Vagina (tissue), 2 donors: ENCODE measurements at regions not wholly inside any gene's neighbourhood (a gene's known extent, or its start where the extent isn't known, plus 50 kb on each side); places are given as distances from the start of the nearest gene placed in this dataset.

Source experiments
- DNase-seq, 2 donors: peaks; one replicate each; pipeline ENCODE4 v3.0.0-alpha.2; 2017; ENCODE audit errors: extremely low spot score in 2 of 2
- H3K27ac ChIP-seq: fragments of 200-600 bp; sonication (generic); one replicate; pipeline ENCODE4 v1.5.1; 2019
- H3K27me3 ChIP-seq: fragments of 200-600 bp; sonication (generic); one replicate; pipeline ENCODE4 v1.5.1; 2019
- H3K36me3 ChIP-seq, 2 donors: fragments of 200-600 bp; sonication (generic); one replicate each; pipeline ENCODE4 v1.5.1; 2017 to 2019
- H3K4me1 ChIP-seq: fragments of 200-600 bp; sonication (generic); one replicate; pipeline ENCODE4 v1.5.1; 2019
- H3K4me3 ChIP-seq, 2 donors: fragments of 200-600 bp; sonication (generic); 1 replicate in 1 of 2; 2 replicates in 1 of 2; pipeline ENCODE4 v1.5.1; 2016 to 2019
- H3K9me3 ChIP-seq: fragments of 200-600 bp; sonication (generic); one replicate; pipeline ENCODE4 v1.5.1; 2019
- POLR2A ChIP-seq, 2 donors: fragments of 450-650 bp; IDR thresholded peaks; one replicate each; pipeline ENCODE4 v1.6.1; 2017; ENCODE audit warnings: antibody characterized with exemption in 2 of 2, mild to moderate bottlenecking in 2 of 2, moderate library complexity in 2 of 2
- POLR2AphosphoS5 ChIP-seq, 2 donors: sonication (generic); formaldehyde crosslinking; IDR thresholded peaks; one replicate each; pipeline ENCODE4 v1.9.0; 2017; ENCODE audit warnings: antibody characterized with exemption in 2 of 2, mild to moderate bottlenecking in 2 of 2, low read depth in 1 of 2; ENCODE audit not compliant: insufficient read depth in 1 of 2
- intact Hi-C: fragments of 100-400 bp; cut with DNase I; formaldehyde crosslinking; loops from one replicate; pipeline ENCODE4 v1.15.1; 2023
- TF ChIP-seq, protein P1 (sequence below), 3 experiments: fragments of 450-650 bp in 2 of 3; fragments of 200-600 bp in 1 of 3; sonication (generic) in 1 of 3; IDR thresholded peaks; one replicate each; pipeline ENCODE4 v1.5.1; 2017 to 2019; ENCODE audit warnings: antibody characterized with exemption in 3 of 3, mild to moderate bottlenecking in 2 of 3, moderate library complexity in 2 of 3

GRCh38 chr3:34024447-34025240, 226.2 kb downstream of the PDCD6IP start:
- Histone ChIP-seq H3K36me3 (no peaks in the 10 kb centered on the region), H3K9me3 (no peaks in the 10 kb centered on the region), H3K4me3 (no peak overlapping the region), H3K27ac (no peak overlapping the region), H3K4me1 (no peaks in the 10 kb centered on the region), H3K27me3 (no peaks in the 10 kb centered on the region)
- intact Hi-C loops, result no loop called here
- peak in 1 of 2 donors; percentile 75 for DNase-seq
- TF ChIP-seq, protein P1, sequence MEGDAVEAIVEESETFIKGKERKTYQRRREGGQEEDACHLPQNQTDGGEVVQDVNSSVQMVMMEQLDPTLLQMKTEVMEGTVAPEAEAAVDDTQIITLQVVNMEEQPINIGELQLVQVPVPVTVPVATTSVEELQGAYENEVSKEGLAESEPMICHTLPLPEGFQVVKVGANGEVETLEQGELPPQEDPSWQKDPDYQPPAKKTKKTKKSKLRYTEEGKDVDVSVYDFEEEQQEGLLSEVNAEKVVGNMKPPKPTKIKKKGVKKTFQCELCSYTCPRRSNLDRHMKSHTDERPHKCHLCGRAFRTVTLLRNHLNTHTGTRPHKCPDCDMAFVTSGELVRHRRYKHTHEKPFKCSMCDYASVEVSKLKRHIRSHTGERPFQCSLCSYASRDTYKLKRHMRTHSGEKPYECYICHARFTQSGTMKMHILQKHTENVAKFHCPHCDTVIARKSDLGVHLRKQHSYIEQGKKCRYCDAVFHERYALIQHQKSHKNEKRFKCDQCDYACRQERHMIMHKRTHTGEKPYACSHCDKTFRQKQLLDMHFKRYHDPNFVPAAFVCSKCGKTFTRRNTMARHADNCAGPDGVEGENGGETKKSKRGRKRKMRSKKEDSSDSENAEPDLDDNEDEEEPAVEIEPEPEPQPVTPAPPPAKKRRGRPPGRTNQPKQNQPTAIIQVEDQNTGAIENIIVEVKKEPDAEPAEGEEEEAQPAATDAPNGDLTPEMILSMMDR (IDR thresholded peaks at IDR 0.05), result no peak
- TF ChIP-seq POLR2AphosphoS5 (IDR thresholded peaks at IDR 0.05; ENCODE audit: insufficient read depth in 1 of 2, low read depth in 1 of 2) (no peak), POLR2A (IDR thresholded peaks at IDR 0.05) (no peak)

GRCh38 chr3:34033839-34034238, 235.4 kb downstream of the PDCD6IP start:
- no peaks in the 10 kb centered on the region for H3K9me3 ChIP-seq
- no peak for TF ChIP-seq POLR2AphosphoS5 (IDR thresholded peaks at IDR 0.05; ENCODE audit: insufficient read depth in 1 of 2, low read depth in 1 of 2)
- no peak for TF ChIP-seq POLR2A (IDR thresholded peaks at IDR 0.05)
- TF ChIP-seq, protein P1 (IDR thresholded peaks at IDR 0.05), result no peak
- H3K36me3 ChIP-seq, result no peaks in the 10 kb centered on the region
- H3K27me3 ChIP-seq, result no peaks in the 10 kb centered on the region
- no peaks in the 10 kb centered on the region for H3K4me1 ChIP-seq
- H3K4me3 ChIP-seq, result no peak overlapping the region
- no peak overlapping the region for H3K27ac ChIP-seq
- no peak for DNase-seq
- intact Hi-C loops, result no loop called here

DNA sequence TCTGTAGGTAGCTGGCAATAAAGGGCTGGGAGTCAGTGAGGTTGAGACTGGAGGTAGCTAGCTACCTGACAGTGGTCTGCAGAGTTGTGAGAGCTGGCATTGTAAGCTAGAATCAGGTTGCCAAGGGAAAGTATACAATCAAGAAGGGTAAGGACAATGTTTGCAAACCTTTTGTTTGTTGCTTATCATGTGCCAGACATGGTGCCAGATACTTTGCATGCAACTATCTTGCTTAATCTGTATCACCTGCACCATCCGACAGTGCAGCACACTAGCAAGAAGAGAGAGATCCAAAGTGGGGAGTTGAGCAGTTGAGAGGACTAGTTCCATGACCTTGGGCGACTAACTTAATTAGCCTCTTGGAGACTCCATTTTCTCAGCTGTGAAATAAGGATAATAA, 236.4 kb downstream of the PDCD6IP start:
- H3K9me3 ChIP-seq, result no peaks in the 10 kb centered on the region
- H3K36me3 ChIP-seq, result no peaks in the 10 kb centered on the region
- no peaks in the 10 kb centered on the region for H3K4me1 ChIP-seq
- H3K4me3 ChIP-seq, result no peak overlapping the region
- no peak overlapping the region for H3K27ac ChIP-seq
- no peak for TF ChIP-seq POLR2AphosphoS5 (IDR thresholded peaks at IDR 0.05; ENCODE audit: insufficient read depth in 1 of 2, low read depth in 1 of 2)
- TF ChIP-seq, protein P1 (IDR thresholded peaks at IDR 0.05), result no peak
- no peak for TF ChIP-seq POLR2A (IDR thresholded peaks at IDR 0.05)
- no peak for DNase-seq
- H3K27me3 ChIP-seq, result no peaks in the 10 kb centered on the region
- intact Hi-C loops, result no loop called here

DNA sequence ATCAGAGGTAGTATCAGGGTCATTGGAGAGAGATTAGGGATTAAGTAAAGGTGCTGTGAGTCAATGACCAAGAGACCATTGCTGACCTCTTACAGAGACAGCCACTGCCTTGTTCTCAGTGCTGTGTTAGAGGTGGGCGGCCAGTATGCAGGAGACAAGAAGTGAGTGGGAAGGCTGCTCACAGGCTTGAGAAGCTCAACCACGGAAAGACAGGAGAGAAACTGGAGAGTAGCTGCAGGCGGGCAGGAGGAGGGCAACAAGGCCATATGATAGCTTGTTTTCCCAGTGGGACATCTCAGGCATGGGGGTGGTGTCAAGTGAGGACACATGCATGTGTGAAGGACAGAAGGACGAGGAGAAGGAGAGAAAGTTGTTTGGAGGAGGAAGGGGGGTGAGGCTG, 237.3 kb downstream of the PDCD6IP start:
- DNase-seq, result peak in 1 of 2 donors; percentile 81
- no peaks in the 10 kb centered on the region for H3K36me3 ChIP-seq
- TF ChIP-seq POLR2A (IDR thresholded peaks at IDR 0.05), result no peak
- TF ChIP-seq, protein P1 (IDR thresholded peaks at IDR 0.05), result no peak
- TF ChIP-seq POLR2AphosphoS5 (IDR thresholded peaks at IDR 0.05; ENCODE audit: insufficient read depth in 1 of 2, low read depth in 1 of 2), result no peak
- no peaks in the 10 kb centered on the region for H3K27me3 ChIP-seq
- intact Hi-C loops, result no loop called here
- H3K27ac ChIP-seq, result no peak overlapping the region
- no peaks in the 10 kb centered on the region for H3K4me1 ChIP-seq
- H3K4me3 ChIP-seq, result no peak overlapping the region
- H3K9me3 ChIP-seq, result no peaks in the 10 kb centered on the region

GRCh38 chr3:34037260-34037659, 238.8 kb downstream of the PDCD6IP start:
- H3K4me1 ChIP-seq, result no peaks in the 10 kb centered on the region
- TF ChIP-seq POLR2AphosphoS5 (IDR thresholded peaks at IDR 0.05; ENCODE audit: insufficient read depth in 1 of 2, low read depth in 1 of 2), result no peak
- TF ChIP-seq, protein P1 (IDR thresholded peaks at IDR 0.05), result no peak
- TF ChIP-seq POLR2A (IDR thresholded peaks at IDR 0.05), result no peak
- no peak overlapping the region for H3K4me3 ChIP-seq
- no peak for DNase-seq
- intact Hi-C loops, result no loop called here
- H3K27me3 ChIP-seq, result no peaks in the 10 kb centered on the region
- H3K27ac ChIP-seq, result no peak overlapping the region
- no peaks in the 10 kb centered on the region for H3K36me3 ChIP-seq
- H3K9me3 ChIP-seq, result no peaks in the 10 kb centered on the region
